ENCODE measurements at regions not wholly inside any gene's neighbourhood (a gene's known extent, or its start where the extent isn't known, plus 50 kb on each side); places are given as distances from the start of the nearest gene placed in this dataset.
"Not testable (repeated sequence)": the region's sequence is repeated elsewhere in the genome, so short reads cannot be mapped to it uniquely, and the experiment has no call there.

DNA sequence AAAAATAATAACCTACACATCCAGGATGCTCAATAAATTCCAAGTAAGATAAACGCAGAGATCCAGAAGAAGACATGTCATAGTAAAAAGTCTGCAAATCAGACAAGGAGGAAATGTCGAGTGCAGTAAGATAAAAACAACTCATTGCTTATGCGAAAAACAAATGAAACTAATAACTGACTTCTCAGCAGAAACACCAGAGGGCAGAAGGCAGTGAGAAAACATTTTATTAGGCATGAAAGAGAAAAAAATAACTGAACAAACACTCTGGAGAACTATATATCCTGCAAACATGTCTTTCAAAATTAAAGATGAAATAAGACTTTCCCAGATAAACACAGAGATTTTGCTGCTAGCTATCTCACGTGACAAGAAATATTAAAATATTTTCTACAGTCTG, 201.3 kb upstream of the CTSO start:
- no peak for DNase-seq

GRCh38 chr4:156146571-156146970, 192.9 kb upstream of the CTSO start:
- no peak for DNase-seq

- DNase-seq = peak; percentile 63
Measured at GRCh38 chr4:156144961-156145360, 191.3 kb upstream of the CTSO start.

GRCh38 chr4:156138781-156139280, 185.2 kb upstream of the CTSO start:
- DNase-seq = no peak

DNA sequence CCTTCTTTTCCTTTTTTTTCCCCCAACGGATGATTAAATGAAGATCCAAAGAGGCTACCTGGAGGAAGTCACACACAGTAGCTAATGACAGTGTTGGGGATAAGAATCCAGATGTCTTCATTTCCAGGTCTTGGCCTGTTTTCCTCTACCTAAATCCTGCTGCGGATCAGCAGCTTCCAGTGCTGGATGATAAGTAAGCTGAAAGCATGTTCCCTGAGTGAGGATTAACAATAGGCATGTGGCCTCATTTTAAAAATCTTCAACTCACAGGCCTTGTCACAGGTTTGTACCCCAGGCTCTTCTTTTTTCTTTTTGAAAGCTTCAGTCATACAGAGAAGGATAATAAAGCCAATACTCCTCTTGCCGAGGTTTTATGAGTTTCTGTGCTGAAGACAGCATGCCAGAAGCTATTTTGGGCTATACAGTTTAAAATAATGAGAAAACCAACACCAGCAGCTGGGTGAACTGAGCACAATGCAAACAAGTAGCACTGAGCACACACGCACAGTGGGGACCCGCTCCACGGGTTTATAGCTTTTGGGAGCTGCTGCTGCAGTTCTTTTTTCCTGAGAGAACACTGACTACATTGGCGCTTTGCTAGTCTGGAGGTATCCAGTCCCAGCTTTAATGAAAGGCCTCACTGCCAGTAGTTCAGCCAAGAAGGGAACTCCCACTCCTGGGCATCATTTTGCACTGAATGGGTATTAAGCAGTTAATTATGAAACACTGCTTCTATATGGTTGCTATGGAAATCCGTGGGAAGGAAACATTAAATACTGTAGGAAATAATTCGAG, 184.2 kb upstream of the CTSO start:
- peak; percentile 76 for DNase-seq

DNA sequence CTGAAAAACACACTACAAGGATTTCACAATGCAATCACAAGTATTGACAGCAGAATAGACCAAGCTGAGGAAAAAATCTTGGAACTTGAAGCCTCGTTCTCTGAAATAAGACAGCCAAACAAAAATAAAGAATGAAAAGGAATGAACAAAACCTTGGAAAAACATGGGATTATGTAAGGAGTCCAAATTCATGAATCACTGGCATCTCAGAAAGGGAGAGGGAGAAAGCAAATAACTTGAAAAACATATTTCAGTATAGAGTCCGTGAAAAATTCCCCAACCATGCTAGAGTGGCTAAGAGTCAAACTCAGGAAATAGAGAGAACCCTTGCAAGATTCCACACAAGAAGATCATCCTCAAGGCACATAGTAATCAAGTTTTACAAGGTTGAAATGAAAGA, 178.5 kb upstream of the CTSO start:
- no peak for DNase-seq

- DNase-seq = no peak
Measured at GRCh38 chr4:156128616-156129015, 174.9 kb upstream of the CTSO start.

DNA sequence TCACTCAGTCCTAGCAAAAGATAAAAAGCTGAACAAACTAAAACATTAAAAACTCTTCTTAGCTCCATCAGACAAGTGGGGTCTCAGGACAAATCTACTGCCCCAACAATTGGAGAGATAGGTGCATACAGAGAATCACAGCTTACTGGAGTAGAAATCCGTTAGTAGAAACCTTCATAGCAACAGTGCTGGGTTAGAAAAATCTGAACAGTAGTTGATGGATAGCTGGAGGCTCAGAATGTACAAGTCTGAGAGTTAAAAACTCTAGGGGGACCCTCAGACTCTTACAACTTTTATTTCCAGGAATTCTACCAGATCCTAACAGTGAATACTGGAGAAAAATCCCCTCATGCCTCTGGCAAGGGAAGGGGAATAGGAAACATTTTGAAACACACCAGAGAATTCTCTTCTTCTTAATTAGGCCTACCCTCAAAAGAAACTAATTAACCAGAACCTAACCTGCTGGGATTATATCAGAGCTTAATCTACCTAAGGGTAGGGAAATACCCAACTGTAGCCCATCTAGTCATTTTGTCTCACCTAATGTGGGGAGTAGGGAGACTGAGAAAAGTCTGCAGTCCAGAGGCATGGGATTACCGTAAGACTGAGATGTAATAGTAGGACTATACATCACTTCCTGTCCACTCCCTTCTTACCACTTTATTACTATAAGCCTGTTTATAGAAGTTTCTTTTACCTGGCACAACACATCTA, 165.0 kb upstream of the CTSO start:
- DNase-seq = no peak

- DNase-seq = no peak
Measured at GRCh38 chr4:156117743-156118142, 164.1 kb upstream of the CTSO start.

DNA sequence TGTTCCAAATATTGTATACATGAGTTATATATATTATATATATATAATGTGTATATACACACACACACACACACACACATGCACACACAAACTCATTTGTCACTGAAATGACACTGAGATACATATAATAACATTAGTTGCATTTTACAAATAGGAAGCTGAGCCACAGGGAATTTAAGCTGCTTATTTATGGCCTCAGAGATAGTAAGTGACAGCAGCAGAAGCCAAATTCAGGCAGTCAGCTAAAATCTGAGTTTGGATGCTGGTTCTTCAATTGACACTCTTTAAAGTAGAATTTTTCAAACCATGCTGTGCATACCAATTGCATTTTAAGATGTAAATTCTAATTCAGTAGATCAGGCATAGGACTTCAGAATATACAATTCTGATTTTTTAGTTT, 163.3 kb upstream of the CTSO start:
- DNase-seq = peak; percentile 65

- no peak for DNase-seq
Measured at GRCh38 chr4:156113138-156113765, 159.6 kb upstream of the CTSO start.

DNA sequence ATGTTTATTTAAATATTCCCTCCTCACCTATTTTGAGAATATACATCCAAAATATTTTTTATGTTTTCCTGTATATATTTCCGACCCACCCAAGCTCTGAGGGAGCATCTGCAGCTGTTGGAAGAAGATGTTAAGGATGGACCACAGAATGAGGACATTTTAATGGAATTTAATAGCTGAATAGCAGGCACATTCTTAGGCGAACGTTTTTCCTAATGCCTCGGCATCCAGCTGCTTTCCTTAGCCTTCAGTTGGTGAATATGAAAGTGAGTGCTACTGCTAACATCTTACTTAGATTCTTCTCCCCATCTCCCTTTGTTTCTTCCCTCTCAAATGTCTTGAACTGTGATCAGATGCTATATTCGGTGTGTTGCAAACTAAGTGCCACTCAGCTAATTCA, 158.0 kb upstream of the CTSO start:
- DNase-seq = peak; percentile 11

GRCh38 chr4:156109943-156110900, 156.6 kb upstream of the CTSO start:
- DNase-seq = peak; percentile 54

GRCh38 chr4:156109087-156109486, 155.4 kb upstream of the CTSO start:
- DNase-seq = not testable (repeated sequence)

DNA sequence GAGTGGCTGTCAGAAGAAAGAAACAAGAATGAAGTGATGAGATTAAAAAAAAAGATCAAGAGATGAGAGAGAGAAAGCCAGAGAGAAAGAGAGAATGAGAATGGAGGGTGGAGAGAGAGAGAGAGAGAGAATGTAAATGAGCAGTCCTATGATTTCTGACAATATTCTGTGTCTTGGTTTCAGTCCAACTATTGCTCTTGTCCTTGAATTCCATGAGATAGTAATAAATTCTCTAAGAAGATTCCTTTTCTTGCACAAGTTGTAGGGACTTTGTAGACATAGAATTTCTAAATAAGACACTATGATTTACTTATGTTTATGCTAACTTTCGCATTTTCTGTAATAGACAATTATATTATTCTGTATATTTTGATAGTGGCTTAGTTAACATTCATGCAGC, 149.6 kb upstream of the CTSO start:
- no peak for DNase-seq

- no peak for DNase-seq
Measured at GRCh38 chr4:156102411-156102810, 148.7 kb upstream of the CTSO start.

DNA sequence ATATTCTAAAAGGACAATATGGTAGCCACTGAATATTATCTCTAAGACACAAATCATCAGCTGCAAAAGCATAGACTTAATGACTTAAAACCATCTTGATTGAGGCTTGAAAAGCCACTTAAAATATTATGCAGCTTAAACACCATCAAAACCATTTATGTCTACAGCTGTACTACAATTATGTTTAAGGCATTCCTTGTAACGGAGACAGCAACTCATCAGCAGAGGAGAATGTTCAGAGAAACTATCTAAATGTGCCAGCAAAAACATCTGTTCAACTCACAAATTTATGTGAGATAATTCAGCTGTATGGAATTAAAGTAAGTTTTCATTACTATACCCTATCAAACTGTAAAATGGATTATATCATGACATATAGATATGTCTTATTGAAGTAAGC, 147.9 kb upstream of the CTSO start:
- DNase-seq = peak; percentile 34

- DNase-seq = no peak
Measured at GRCh38 chr4:156100651-156101050, 147.0 kb upstream of the CTSO start.

GRCh38 chr4:156098805-156099204, 145.1 kb upstream of the CTSO start:
- DNase-seq = no peak

GRCh38 chr4:156085100-156085499, 131.4 kb upstream of the CTSO start:
- no peak for DNase-seq

DNA sequence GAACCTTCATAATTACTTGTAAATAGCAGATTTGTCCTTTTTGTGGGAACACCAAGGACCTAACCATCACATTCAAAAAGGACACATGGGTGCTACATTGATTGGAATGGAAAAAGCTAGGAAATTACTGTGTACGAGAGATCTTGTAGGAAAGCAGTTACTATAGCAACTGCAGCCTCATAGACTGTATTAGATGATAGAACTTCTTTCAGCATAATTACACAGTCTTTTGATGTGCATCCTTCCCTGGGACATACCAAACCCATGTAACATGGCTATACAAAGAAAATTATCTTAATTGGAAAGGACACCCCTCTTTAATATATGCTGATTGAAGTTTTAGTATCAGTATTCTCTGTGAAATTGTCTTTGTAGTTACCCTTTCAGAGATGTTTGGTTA, 130.7 kb upstream of the CTSO start:
- no peak for DNase-seq

GRCh38 chr4:156073976-156074375, 120.3 kb upstream of the CTSO start:
- DNase-seq = no peak

DNA sequence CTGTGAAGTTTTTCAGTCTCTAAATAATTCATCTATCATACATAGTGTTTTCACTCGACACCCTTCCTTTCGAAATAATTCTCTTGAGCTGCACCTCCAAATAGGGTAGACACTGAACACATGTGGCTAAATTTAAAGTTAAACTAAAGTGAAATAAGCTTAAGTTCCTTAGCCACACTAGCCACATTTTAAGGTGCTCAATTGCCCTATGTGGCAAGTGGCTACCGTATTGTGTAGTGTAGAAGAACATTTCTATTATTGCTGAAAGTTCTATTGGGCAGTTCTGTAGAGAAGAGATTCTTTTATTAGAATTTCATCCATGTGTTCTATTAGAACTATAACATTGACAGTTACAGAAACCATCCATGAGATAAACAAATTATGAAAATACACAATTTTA, 107.0 kb upstream of the CTSO start:
- DNase-seq = no peak

All from NCI-H82 (cell line).